Fibroblast of gingiva (primary cell): ENCODE measurements at regions not wholly inside any gene's neighbourhood (a gene's known extent, or its start where the extent isn't known, plus 50 kb on each side); places are given as distances from the start of the nearest gene placed in this dataset.

Source experiments
- DNase-seq: peaks from one replicate; pipeline ENCODE4 v3.0.0-alpha.2; 2011; ENCODE audit warnings: low read depth

GRCh38 chr1:108082738-108083562 is 117.2 kb downstream of the SLC25A24 start:
- no peak for DNase-seq

- no peak for DNase-seq
Measured at GRCh38 chr1:108082001-108082400, 117.0 kb upstream of the VAV3 start.

GRCh38 chr1:108080448-108080847 is 115.5 kb upstream of the VAV3 start:
- no peak for DNase-seq

GRCh38 chr1:108079440-108080025 is 114.6 kb upstream of the VAV3 start:
- no peak for DNase-seq

- no peak for DNase-seq
Measured at GRCh38 chr1:108077991-108078390, 113.0 kb upstream of the VAV3 start.

GRCh38 chr1:108075055-108075454 is 110.1 kb upstream of the VAV3 start:
- DNase-seq: no peak

- DNase-seq: no peak
Measured at GRCh38 chr1:108072776-108073175, 107.8 kb upstream of the VAV3 start.

- DNase-seq: no peak
Measured at GRCh38 chr1:108072212-108072611, 107.2 kb upstream of the VAV3 start.

GRCh38 chr1:108071601-108072000 is 106.6 kb upstream of the VAV3 start:
- no peak for DNase-seq

GRCh38 chr1:108070662-108071061 is 105.7 kb upstream of the VAV3 start:
- DNase-seq: no peak

GRCh38 chr1:108067884-108068540 is 103.0 kb upstream of the VAV3 start:
- no peak for DNase-seq

GRCh38 chr1:108066808-108067207 is 101.8 kb upstream of the VAV3 start:
- DNase-seq: no peak

- DNase-seq: no peak
Measured at GRCh38 chr1:108064255-108064654, 99.3 kb upstream of the VAV3 start.

- no peak for DNase-seq
Measured at GRCh38 chr1:108063703-108064102, 98.7 kb upstream of the VAV3 start.

GRCh38 chr1:108059945-108060344 is 95.0 kb upstream of the VAV3 start:
- peak; percentile 14 for DNase-seq

- no peak for DNase-seq
Measured at GRCh38 chr1:108057541-108057940, 92.6 kb upstream of the VAV3 start.

GRCh38 chr1:108056436-108056990 is 91.5 kb upstream of the VAV3 start:
- no peak for DNase-seq

- no peak for DNase-seq
Measured at GRCh38 chr1:108055387-108055786, 90.4 kb upstream of the VAV3 start.

GRCh38 chr1:108054396-108054795 is 89.4 kb upstream of the VAV3 start:
- DNase-seq: no peak

- DNase-seq: peak; percentile 52
Measured at GRCh38 chr1:108053270-108054013, 88.5 kb upstream of the VAV3 start.

GRCh38 chr1:108051631-108052377 is 86.8 kb upstream of the VAV3 start:
- DNase-seq: no peak
